C1 segment of cervical spinal cord (tissue), 14 donors: ENCODE measurements at regions not wholly inside any gene's neighbourhood (a gene's known extent, or its start where the extent isn't known, plus 50 kb on each side); places are given as distances from the start of the nearest gene placed in this dataset.
"Not testable (repeated sequence)": the region's sequence is repeated elsewhere in the genome, so short reads cannot be mapped to it uniquely, and the experiment has no call there.

Source experiments
- DNase-seq, 14 donors: peaks; one replicate each; lab custom pipeline; 2025; lab: John Stamatoyannopoulos, UW

DNA sequence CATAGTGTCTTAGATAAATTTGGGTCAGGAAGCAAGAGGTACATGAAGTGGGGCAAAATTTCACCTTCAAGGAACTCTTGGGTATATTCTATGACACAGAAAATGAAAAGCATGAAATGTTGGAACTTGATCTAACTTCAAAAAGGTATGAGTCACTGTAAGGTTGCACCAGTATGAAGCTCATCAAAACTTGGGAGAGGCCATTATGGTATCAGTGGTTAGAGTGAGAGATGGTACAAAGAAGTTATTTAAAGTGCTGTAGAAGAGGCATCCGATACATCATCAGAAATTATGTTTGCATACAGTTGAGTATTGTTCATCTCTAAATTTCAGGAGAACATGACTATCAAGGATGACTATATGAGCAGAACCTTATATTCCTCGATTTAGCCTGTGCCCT is 302.9 kb upstream of the SUCLG2 start:
- no peak for DNase-seq

DNA sequence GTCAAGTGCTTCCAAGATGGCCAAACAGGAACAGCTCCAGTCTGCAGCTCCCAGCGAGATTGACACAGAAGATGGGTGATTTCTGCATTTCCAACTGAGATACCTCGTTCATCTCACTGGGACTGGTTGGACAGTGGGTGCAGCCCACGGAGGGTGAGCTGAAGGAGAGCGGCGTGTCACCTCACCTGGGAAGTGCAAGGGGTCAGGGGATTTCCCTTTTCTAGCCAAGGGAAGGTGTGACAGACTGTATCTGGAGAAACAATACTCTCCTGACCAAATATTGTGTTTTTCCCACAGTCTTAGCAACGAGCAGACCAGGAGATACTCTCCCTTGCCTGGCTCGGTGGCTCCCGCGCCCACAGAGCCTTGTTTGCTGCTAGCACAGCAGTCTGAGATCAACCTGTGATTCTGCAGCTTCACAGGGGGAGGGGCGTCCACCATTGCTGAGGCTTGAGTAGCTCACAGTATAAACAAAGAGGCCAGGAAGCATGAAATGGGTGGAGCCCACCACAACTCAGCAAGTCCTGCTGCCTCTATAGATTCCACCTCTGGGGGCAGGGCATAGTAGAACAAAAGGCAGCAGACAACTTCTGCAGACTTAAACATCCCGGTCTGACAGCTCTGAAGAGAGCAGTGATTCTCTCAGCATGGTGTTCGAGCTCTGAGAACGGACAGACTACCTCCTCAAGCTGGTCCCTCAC is 293.5 kb upstream of the SUCLG2 start:
- no peak for DNase-seq

DNA sequence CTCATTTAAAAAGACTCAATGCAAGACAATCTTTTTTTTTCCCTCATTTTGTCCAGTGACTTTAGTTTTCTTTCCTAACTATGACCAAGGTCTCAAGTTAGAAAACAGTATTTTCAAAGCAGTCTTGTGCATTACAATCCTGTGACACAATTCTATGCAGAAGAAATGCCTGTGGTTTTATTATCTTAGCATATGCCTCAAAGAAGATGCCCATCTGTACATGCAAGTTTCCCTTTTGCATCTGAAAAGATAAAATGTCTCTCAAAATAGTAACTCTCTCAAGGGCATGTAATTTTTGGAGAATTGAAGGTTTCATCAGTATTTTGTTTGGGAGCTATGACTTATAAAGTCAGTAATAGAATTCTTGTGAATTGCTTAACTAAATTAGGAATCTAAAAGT is 292.0 kb upstream of the SUCLG2 start:
- no peak for DNase-seq

DNA sequence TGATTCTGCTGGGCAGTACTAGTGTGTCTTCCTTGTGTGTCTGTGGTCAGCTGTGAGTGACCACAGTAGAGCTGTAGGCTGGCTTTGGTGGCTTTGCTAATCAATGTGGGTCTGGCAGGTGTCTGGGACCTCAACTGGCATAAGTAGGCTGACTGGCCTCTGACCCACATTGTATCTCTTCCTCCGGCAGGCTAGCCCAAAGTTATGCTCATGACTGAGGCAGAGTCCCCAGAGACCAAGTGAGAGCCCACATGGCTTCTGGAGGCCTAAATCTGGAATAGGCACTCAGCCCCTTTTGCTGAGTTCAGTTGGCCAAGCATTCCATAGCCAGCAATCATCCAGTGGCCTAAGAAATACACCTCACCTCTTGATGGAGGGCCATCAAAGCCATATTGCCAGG is 289.1 kb upstream of the SUCLG2 start:
- no peak for DNase-seq

GRCh38 chr3:67941433-67942030 is 287.1 kb upstream of the SUCLG2 start:
- no peak for DNase-seq

- DNase-seq, result no peak
Measured at GRCh38 chr3:67940210-67940952, 286.0 kb upstream of the SUCLG2 start.

- no peak for DNase-seq
Measured at GRCh38 chr3:67937498-67938118, 283.2 kb upstream of the SUCLG2 start.

- not testable (repeated sequence) for DNase-seq
Measured at GRCh38 chr3:67930394-67930793, 276.0 kb upstream of the SUCLG2 start.

DNA sequence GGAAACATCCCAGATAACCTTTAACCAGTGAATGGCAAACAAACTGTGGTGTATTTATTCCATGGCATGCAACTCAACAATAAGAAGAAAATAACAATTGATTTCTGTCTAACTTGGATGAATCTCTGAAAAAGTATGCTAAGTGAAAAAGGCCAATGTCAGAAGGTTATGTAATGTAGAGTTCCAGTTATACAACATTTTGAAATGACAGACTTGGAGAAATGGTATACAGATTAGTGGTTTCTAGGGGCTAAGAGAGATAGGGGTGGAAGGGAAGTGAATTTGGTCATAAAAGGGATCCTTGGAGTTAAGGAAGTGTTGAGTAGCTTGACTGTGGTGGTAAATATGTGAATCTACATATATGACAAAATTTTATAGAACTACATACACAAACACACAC is 269.4 kb upstream of the SUCLG2 start:
- no peak for DNase-seq

GRCh38 chr3:67920969-67921368 is 266.6 kb upstream of the SUCLG2 start:
- no peak for DNase-seq

DNA sequence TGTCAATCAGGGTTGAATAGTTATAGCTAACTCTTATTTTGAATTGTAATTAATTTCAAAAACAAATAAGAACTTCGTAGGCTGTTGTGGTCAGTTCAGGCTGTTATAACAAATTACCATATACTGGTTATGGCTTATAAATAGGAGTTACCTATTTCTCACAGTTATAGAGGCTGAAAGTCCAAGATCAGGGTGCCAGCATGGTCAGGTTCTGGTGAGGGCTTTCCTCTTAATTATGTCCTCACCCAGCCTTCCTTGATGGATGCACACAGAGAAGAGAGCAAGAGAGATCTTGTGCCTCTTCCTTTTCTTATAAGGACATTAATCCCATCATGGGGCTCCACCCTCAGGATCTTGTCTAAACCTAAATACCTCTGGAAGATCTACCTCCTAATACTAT is 265.9 kb upstream of the SUCLG2 start:
- DNase-seq, result no peak

GRCh38 chr3:67916353-67916752 is 261.9 kb upstream of the SUCLG2 start:
- no peak for DNase-seq

- no peak for DNase-seq
Measured at GRCh38 chr3:67907735-67908134, 253.3 kb upstream of the SUCLG2 start.

- no peak for DNase-seq
Measured at GRCh38 chr3:67906261-67906660, 251.8 kb upstream of the SUCLG2 start.

GRCh38 chr3:67901681-67902080 is 247.3 kb upstream of the SUCLG2 start:
- DNase-seq, result no peak

DNA sequence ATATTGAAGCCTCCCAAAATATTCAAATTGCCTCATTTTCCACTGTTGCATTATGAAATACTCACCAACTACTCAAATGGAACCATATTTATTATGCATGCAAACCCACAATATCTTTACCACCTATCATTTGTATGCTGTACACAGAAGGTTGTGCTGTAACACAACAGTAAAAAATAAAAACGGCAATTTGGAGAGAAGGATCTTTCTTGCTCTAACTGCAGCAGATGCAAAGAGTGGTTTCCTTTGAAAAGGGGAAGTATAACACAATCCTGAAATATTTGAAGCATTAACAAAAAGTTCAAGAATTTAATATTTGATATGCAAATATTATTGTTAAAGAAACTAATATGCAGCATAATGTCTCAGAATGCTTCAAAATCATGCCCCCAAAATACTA is 244.5 kb upstream of the SUCLG2 start:
- DNase-seq, result no peak

DNA sequence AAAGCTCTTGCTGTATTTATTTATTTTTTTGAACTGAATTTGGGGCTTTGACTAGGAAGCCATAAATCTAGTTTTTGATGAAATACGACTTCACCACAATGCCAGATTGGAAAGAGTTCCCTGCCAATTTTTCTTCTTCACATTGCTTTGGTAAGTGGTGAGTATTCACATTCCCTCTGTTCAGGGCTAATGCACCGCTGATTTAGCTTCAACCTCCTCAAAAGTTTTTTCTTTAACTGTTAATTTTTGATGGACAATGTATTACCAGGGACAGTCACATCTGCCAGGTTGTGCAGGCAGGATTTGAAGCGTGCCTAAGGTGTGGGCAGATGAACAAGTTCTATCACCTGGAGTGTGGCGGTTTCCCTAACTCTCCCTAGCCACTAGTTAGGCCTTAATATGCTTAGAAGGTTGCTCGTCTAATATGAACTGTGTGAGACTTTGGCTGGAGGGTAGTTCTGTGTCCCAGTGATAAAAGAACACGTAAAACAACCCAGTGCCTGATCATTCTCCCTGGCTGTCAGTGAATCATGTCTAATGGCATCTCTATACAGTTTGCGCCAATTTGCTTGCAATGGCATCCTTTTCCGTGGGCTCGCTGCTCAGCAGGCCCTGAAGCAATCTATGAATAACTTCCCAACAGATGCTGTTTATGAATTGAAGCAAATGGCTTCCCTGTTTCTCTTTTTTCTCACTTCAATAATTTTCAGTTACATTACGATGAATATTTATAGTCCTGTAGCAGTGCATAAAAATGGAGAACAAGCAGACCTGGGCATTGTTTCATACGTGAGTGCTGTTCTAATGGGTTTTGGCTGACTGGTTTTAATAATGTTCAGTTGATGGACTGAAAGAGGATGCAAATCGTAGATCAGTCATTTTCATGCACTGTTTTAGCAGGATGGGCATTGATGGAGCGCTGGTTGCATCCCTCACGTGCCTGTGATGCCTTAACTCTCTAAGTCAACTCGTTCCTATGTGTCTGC is 243.2 kb upstream of the SUCLG2 start:
- DNase-seq, result no peak

- DNase-seq, result no peak
Measured at GRCh38 chr3:67896130-67896529, 241.7 kb upstream of the SUCLG2 start.

DNA sequence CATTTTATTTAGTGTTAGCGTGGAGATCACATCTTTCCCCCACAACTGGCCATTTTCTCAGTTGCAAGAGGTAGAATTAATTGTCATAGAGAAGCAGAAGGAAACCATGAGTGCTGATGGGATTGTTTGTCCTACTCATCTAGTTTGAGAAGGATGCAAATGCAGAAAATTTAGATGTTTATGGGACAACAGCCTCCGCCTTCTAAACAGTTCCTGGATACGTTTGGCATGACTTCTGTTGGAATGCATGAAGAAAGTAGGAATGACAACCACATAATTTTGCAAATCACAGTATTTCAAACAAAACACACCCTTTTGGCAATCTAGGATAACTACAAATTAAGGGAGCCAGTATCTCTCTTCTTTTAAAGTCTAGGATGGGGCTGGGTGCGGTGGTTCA is 240.1 kb upstream of the SUCLG2 start:
- DNase-seq, result no peak

DNA sequence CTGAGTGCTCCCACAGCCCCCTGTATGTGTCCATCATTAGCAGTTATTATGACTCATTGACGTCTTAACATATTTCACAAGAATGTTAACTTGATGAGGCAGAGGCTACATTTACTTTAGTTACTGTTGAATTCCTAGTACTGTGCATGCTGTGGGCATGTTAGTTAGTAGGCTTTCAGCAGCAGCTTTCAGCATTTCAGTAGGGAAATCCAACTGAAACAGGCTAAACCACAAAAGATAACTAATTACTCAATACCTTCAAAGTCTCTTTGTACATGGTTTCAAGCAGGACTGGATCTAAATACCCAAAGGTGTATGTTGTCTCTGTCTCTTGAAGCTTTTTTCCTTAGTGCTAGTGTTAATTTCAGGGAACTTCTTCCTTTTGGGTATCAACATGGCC is 229.9 kb upstream of the SUCLG2 start:
- DNase-seq, result no peak

DNA sequence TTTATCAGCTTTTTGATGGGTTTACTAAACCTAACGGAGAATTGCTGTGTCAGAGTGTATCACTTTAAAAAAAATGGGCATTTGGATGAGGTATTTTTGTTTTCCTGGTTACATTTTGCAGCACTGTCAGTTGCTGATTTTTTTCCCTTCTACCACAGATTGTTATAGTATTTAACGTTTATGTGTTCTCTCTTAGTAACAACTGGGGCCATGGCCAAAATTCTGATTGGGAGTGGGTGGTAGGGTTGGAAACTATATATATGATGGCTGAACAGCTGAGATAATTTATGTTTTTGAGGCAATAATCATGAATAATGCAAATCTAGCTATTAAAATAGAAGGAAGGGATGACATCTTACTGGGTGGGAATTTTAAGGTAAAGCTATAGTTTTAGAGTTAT is 229.4 kb upstream of the SUCLG2 start:
- DNase-seq, result no peak
